K562 (cell line): ENCODE measurements at regions not wholly inside any gene's neighbourhood (a gene's known extent, or its start where the extent isn't known, plus 50 kb on each side); places are given as distances from the start of the nearest gene placed in this dataset.

Experiments used
- CTCF ChIP-seq, 3 experiments: IDR thresholded peaks in 2 of 3; conservative IDR thresholded peaks in 1 of 3; 2 replicates each; pipeline ENCODE4 v1.5.1; 2011 to 2012; ENCODE audit warnings: low read length in 3 of 3, mild to moderate bottlenecking in 3 of 3, control low read depth in 2 of 3, improper control_type of control experiment in 1 of 3, inconsistent platforms in 1 of 3, low read depth in 1 of 3, mixed read lengths in 1 of 3, moderate library complexity in 1 of 3; ENCODE audit not compliant: insufficient read depth in 2 of 3
- HMGXB4 ChIP-seq: sonication (generic); formaldehyde crosslinking; IDR thresholded peaks from 2 replicates; pipeline ENCODE4 v1.8.1; 2023; ENCODE audit warnings: mild to moderate bottlenecking, missing genetic modification reagents
- HNRNPL ChIP-seq: fragments of 200-400 bp; formaldehyde crosslinking; IDR thresholded peaks from 2 replicates; pipeline ENCODE4 v1.6.1; 2017; ENCODE audit warnings: low read depth, mild to moderate bottlenecking, low read length
- NR0B1 ChIP-seq: fragments of 450-650 bp; IDR thresholded peaks from one replicate; pipeline ENCODE4 v1.6.1; 2018; ENCODE audit warnings: mild to moderate bottlenecking, moderate library complexity; ENCODE audit not compliant: partially characterized antibody
- ZFP30 ChIP-seq: fragments of 250-450 bp; sonication (Bioruptor Pico); IDR thresholded peaks from 2 replicates; pipeline ENCODE4 v1.8.0; 2022; ENCODE audit warnings: moderate library complexity, mild to moderate bottlenecking, inconsistent platforms, borderline replicate concordance
- ZNF274 ChIP-seq: IDR thresholded peaks from 2 replicates; pipeline ENCODE4 v1.6.1; 2011; ENCODE audit warnings: low read depth, mild to moderate bottlenecking, low read length, moderate library complexity, borderline replicate concordance

GRCh38 chr11:30735946-30736345, 149.8 kb upstream of the MPPED2 start:
- TF ChIP-seq NR0B1 (no peak), CTCF (IDR thresholded peaks at IDR 0.05 in 2 of 3, conservative IDR thresholded peaks at IDR 0.05 in 1 of 3; ENCODE audit: insufficient read depth in 2 of 3, low read depth in 1 of 3, low read length in 3 of 3) (no peak), HMGXB4 (CRISPR knock-in tag) (no peak), ZFP30 (CRISPR knock-in tag) (no peak), ZNF274 (no peak), HNRNPL (no peak)
